Naive thymus-derived CD4-positive, alpha-beta T cell (primary cell): ENCODE measurements at regions not wholly inside any gene's neighbourhood (a gene's known extent, or its start where the extent isn't known, plus 50 kb on each side); places are given as distances from the start of the nearest gene placed in this dataset.

Source experiments
- ATAC-seq: fragments of 150-1000 bp; cut with Tn5 transposase; 2 replicates; pipeline ENCODE4 v1.10.0; 2021; ENCODE audit warnings: mild to moderate bottlenecking, moderate library complexity
- CTCF ChIA-PET: fragments of 350-600 bp; sonication (Branson Sonifier 250); formaldehyde crosslinking; loops from one replicate; lab custom pipeline; 2021; ENCODE audit warnings: antibody characterized with exemption; lab: Charles Lee
- POLR2A ChIA-PET: fragments of 350-600 bp; sonication (Branson Sonifier 250); formaldehyde crosslinking; loops from one replicate; lab custom pipeline; 2021; ENCODE audit warnings: antibody characterized with exemption, inconsistent platforms; lab: Charles Lee
- DNase-seq, 9 donors: peaks; one replicate each; pipeline versions ENCODE4 v3.0.0 to v3.0.0-alpha.2; 2020 to 2022; ENCODE audit warnings: mixed read lengths in 1 of 9
- H3K27ac ChIP-seq: one replicate; pipeline ENCODE4 v1.7.0; 2013; ENCODE audit warnings: mild to moderate bottlenecking, low read depth, low read length, moderate library complexity
- H3K27me3 ChIP-seq, 2 donors: one replicate each; pipeline ENCODE4 v1.7.0; 2013; ENCODE audit warnings: low read length in 2 of 2, mild to moderate bottlenecking in 2 of 2, moderate library complexity in 2 of 2; ENCODE audit not compliant: control insufficient read depth in 2 of 2, insufficient read depth in 2 of 2
- H3K36me3 ChIP-seq, 3 experiments: 1 replicate in 2 of 3; 2 replicates in 1 of 3; pipeline ENCODE4 v1.7.0; 2013; ENCODE audit warnings: low read length in 3 of 3, mild to moderate bottlenecking in 3 of 3, moderate library complexity in 1 of 3; ENCODE audit not compliant: insufficient read depth in 3 of 3, control insufficient read depth in 2 of 3
- H3K4me1 ChIP-seq, 2 donors: one replicate each; pipeline ENCODE4 v1.7.0; 2013; ENCODE audit warnings: low read length in 2 of 2, mild to moderate bottlenecking in 2 of 2, moderate library complexity in 1 of 2; ENCODE audit not compliant: control insufficient read depth in 2 of 2, insufficient read depth in 2 of 2
- H3K4me3 ChIP-seq: 2 replicates; pipeline ENCODE4 v1.7.0; 2013; ENCODE audit warnings: mild to moderate bottlenecking, low read length
- H3K9me3 ChIP-seq, 3 experiments: 1 replicate in 2 of 3; 2 replicates in 1 of 3; pipeline ENCODE4 v1.7.0; 2013; ENCODE audit warnings: low read length in 3 of 3; ENCODE audit not compliant: control insufficient read depth in 2 of 3
- H3K27ac Mint-ChIP-seq, 9 donors: one replicate each; pipeline ENCODE4 v1.8.0; 2020 to 2022; ENCODE audit warnings: mixed read lengths in 9 of 9, mild to moderate bottlenecking in 8 of 9, moderate library complexity in 5 of 9, inconsistent platforms in 2 of 9
- H3K27me3 Mint-ChIP-seq, 5 donors: one replicate each; pipeline ENCODE4 v1.8.0; 2021 to 2022; ENCODE audit warnings: mixed read lengths in 5 of 5, mild to moderate bottlenecking in 1 of 5
- H3K36me3 Mint-ChIP-seq, 5 donors: one replicate each; pipeline ENCODE4 v1.8.0; 2020 to 2022; ENCODE audit warnings: mixed read lengths in 5 of 5, mild to moderate bottlenecking in 3 of 5, inconsistent platforms in 1 of 5
- H3K4me1 Mint-ChIP-seq, 7 donors: one replicate each; pipeline ENCODE4 v1.8.0; 2020 to 2022; ENCODE audit warnings: mixed read lengths in 7 of 7, mild to moderate bottlenecking in 3 of 7, inconsistent platforms in 1 of 7
- H3K4me3 Mint-ChIP-seq, 10 donors: one replicate each; pipeline ENCODE4 v1.8.0; 2020 to 2022; ENCODE audit warnings: mild to moderate bottlenecking in 10 of 10, mixed read lengths in 10 of 10, moderate library complexity in 6 of 10, inconsistent platforms in 2 of 10
- H3K9me3 Mint-ChIP-seq, 11 donors: one replicate each; pipeline ENCODE4 v1.8.0; 2020 to 2022; ENCODE audit warnings: mixed read lengths in 11 of 11, mild to moderate bottlenecking in 4 of 11, inconsistent platforms in 1 of 11, moderate library complexity in 1 of 11
- intact Hi-C, 2 donors: fragments of 100-400 bp; cut with micrococcal nuclease; formaldehyde crosslinking; loops; one replicate each; pipeline ENCODE4 v1.15.1; 2023

GRCh38 chr2:142531377-142531776, 346.1 kb upstream of the KYNU start:
- POLR2A ChIA-PET, result no interaction called here
- Mint-ChIP-seq H3K9me3 (peaks cover 0 to 8% (median 1%) of the 10 kb centered on the region in 11 donors), H3K4me3 (no peak overlapping the region), H3K27ac (no peak overlapping the region), H3K36me3 (no peaks in the 10 kb centered on the region), H3K27me3 (no peaks in the 10 kb centered on the region), H3K4me1 (no peaks in the 10 kb centered on the region)
- ATAC-seq (no peak), DNase-seq (no peak)
- H3K36me3 ChIP-seq, result no peaks in the 10 kb centered on the region
- no peak overlapping the region for H3K27ac ChIP-seq
- intact Hi-C loops, result no loop called here
- H3K4me1 ChIP-seq, result no peaks in the 10 kb centered on the region
- H3K27me3 ChIP-seq, result no peaks in the 10 kb centered on the region
- no peak overlapping the region for H3K4me3 ChIP-seq
- H3K9me3 ChIP-seq, result no peaks in the 10 kb centered on the region
- CTCF ChIA-PET, result no interaction called here

GRCh38 chr2:142525720-142526119, 351.7 kb upstream of the KYNU start:
- DNase-seq (no peak), ATAC-seq (no peak)
- no peaks in the 10 kb centered on the region for H3K36me3 Mint-ChIP-seq
- no peaks in the 10 kb centered on the region for H3K27me3 ChIP-seq
- H3K27ac ChIP-seq, result no peak overlapping the region
- intact Hi-C loops, result no loop called here
- no peak overlapping the region for H3K4me3 Mint-ChIP-seq
- no peaks in the 10 kb centered on the region for H3K4me1 Mint-ChIP-seq
- CTCF ChIA-PET, result no interaction called here
- H3K36me3 ChIP-seq, result no peaks in the 10 kb centered on the region
- H3K27ac Mint-ChIP-seq, result no peak overlapping the region
- H3K4me1 ChIP-seq, result no peaks in the 10 kb centered on the region
- peaks cover 0 to 12% (median 0%) of the 10 kb centered on the region in 11 donors for H3K9me3 Mint-ChIP-seq
- H3K4me3 ChIP-seq, result no peak overlapping the region
- POLR2A ChIA-PET, result no interaction called here
- no peaks in the 10 kb centered on the region for H3K9me3 ChIP-seq
- no peaks in the 10 kb centered on the region for H3K27me3 Mint-ChIP-seq

DNA sequence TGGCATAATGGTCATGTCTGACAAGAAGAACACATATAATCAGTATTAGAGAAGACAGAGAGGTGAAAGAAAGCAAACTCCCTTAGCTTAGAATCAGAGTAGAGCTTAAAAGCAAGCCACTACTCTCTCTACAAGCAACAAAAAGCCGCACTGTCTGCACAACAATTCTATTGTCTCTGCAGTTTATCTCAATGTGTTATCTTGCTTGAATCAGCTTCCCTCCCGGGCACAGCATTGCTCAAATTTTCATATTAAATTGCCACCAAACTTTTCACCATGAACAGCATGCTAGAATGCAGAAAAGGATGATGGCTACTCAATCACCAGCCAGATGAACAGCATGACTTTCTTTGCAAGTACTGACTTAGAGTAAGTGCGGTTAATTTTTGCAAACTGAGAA, 356.0 kb upstream of the KYNU start:
- H3K27me3 Mint-ChIP-seq, result no peaks in the 10 kb centered on the region
- intact Hi-C loops, result no loop called here
- H3K27ac Mint-ChIP-seq, result no peak overlapping the region
- no peak overlapping the region for H3K4me3 Mint-ChIP-seq
- H3K27ac ChIP-seq, result no peak overlapping the region
- POLR2A ChIA-PET, result no interaction called here
- H3K9me3 Mint-ChIP-seq, result peaks cover 0 to 11% (median 0%) of the 10 kb centered on the region in 11 donors
- ATAC-seq (no peak), DNase-seq (no peak)
- H3K36me3 ChIP-seq, result no peaks in the 10 kb centered on the region
- CTCF ChIA-PET, result no interaction called here
- H3K4me1 ChIP-seq, result no peaks in the 10 kb centered on the region
- no peaks in the 10 kb centered on the region for H3K27me3 ChIP-seq
- H3K9me3 ChIP-seq, result no peaks in the 10 kb centered on the region
- no peaks in the 10 kb centered on the region for H3K36me3 Mint-ChIP-seq
- H3K4me1 Mint-ChIP-seq, result no peaks in the 10 kb centered on the region
- no peak overlapping the region for H3K4me3 ChIP-seq

GRCh38 chr2:142515493-142515892, 362.0 kb upstream of the KYNU start:
- Mint-ChIP-seq H3K4me3 (no peak overlapping the region), H3K4me1 (no peaks in the 10 kb centered on the region), H3K27ac (no peak overlapping the region), H3K27me3 (no peaks in the 10 kb centered on the region), H3K9me3 (peaks cover 0 to 7% (median 2%) of the 10 kb centered on the region in 11 donors), H3K36me3 (no peaks in the 10 kb centered on the region)
- DNase-seq, result no peak
- intact Hi-C loops, result no loop called here
- CTCF ChIA-PET, result no interaction called here
- H3K27ac ChIP-seq, result no peak overlapping the region
- H3K36me3 ChIP-seq, result no peaks in the 10 kb centered on the region
- no peaks in the 10 kb centered on the region for H3K9me3 ChIP-seq
- POLR2A ChIA-PET, result no interaction called here
- H3K4me1 ChIP-seq, result no peaks in the 10 kb centered on the region
- ATAC-seq, result no peak
- no peaks in the 10 kb centered on the region for H3K27me3 ChIP-seq
- H3K4me3 ChIP-seq, result no peak overlapping the region

DNA sequence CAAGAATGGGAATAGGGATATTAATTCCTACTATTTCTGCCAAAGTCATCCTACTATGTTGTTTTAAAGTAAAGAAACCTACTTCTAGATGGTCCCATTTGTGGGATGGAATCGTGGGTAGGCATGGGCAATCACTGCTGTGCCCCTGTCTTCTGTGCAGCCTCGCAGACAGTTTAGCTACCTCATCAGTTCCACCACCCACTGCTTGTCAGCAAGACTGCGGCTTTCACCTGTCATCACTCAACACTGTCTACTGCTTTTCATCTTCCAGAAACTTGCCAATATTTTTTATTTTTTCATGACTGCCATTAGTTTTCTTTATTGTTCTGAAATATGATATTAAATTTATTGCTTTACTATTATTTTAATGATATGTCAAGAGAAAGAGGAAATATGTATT, 368.1 kb upstream of the KYNU start:
- H3K27me3 Mint-ChIP-seq, result no peaks in the 10 kb centered on the region
- H3K4me3 Mint-ChIP-seq, result no peak overlapping the region
- no peaks in the 10 kb centered on the region for H3K4me1 Mint-ChIP-seq
- ATAC-seq (no peak), DNase-seq (no peak)
- Histone ChIP-seq H3K36me3 (no peaks in the 10 kb centered on the region), H3K27me3 (no peaks in the 10 kb centered on the region), H3K9me3 (no peaks in the 10 kb centered on the region), H3K4me1 (no peaks in the 10 kb centered on the region), H3K27ac (no peak overlapping the region), H3K4me3 (no peak overlapping the region)
- POLR2A ChIA-PET, result no interaction called here
- intact Hi-C loops, result no loop called here
- H3K9me3 Mint-ChIP-seq, result peaks cover 0 to 20% (median 2%) of the 10 kb centered on the region in 11 donors
- CTCF ChIA-PET, result no interaction called here
- no peak overlapping the region for H3K27ac Mint-ChIP-seq
- no peaks in the 10 kb centered on the region for H3K36me3 Mint-ChIP-seq

- no peak for DNase-seq
- Mint-ChIP-seq H3K9me3 (peaks cover 0 to 24% (median 7%) of the 10 kb centered on the region in 11 donors), H3K27me3 (no peaks in the 10 kb centered on the region), H3K4me1 (no peaks in the 10 kb centered on the region), H3K4me3 (no peak overlapping the region), H3K36me3 (no peaks in the 10 kb centered on the region), H3K27ac (no peak overlapping the region)
- Histone ChIP-seq H3K27me3 (no peaks in the 10 kb centered on the region), H3K27ac (no peak overlapping the region), H3K4me1 (no peaks in the 10 kb centered on the region), H3K9me3 (no peaks in the 10 kb centered on the region), H3K36me3 (no peaks in the 10 kb centered on the region), H3K4me3 (no peak overlapping the region)
- POLR2A ChIA-PET, result no interaction called here
- ATAC-seq, result no peak
- CTCF ChIA-PET, result no interaction called here
- intact Hi-C loops, result no loop called here
Observed at GRCh38 chr2:142504754-142505153, 372.7 kb upstream of the KYNU start.

- H3K4me1 Mint-ChIP-seq, result no peaks in the 10 kb centered on the region
- no peaks in the 10 kb centered on the region for H3K27me3 Mint-ChIP-seq
Observed at GRCh38 chr2:142502402-142502801, 371.6 kb upstream of the LRP1B start.

More at GRCh38 chr2:142502402-142502801, 371.6 kb upstream of the LRP1B start:
- H3K9me3 Mint-ChIP-seq, result peaks cover 0 to 21% (median 7%) of the 10 kb centered on the region in 11 donors
- DNase-seq (no peak), ATAC-seq (no peak)
- no peak overlapping the region for H3K27ac Mint-ChIP-seq
- Histone ChIP-seq H3K36me3 (no peaks in the 10 kb centered on the region), H3K4me1 (no peaks in the 10 kb centered on the region), H3K9me3 (no peaks in the 10 kb centered on the region), H3K4me3 (no peak overlapping the region), H3K27ac (no peak overlapping the region), H3K27me3 (no peaks in the 10 kb centered on the region)
- no peaks in the 10 kb centered on the region for H3K36me3 Mint-ChIP-seq
- intact Hi-C loops, result no loop called here
- ChIA-PET POLR2A (interaction anchor here (0.7 kb wide), 1 partner anchor 41 kb away, joined by 3 read pairs; no protein-coding TSS in a partner anchor), CTCF (no interaction called here)
- no peak overlapping the region for H3K4me3 Mint-ChIP-seq
